Right lobe of liver (tissue), 6 donors: ENCODE measurements at regions not wholly inside any gene's neighbourhood (a gene's known extent, or its start where the extent isn't known, plus 50 kb on each side); places are given as distances from the start of the nearest gene placed in this dataset.

Experiments
- ATAC-seq, 4 donors: fragments of 200-7000 bp; cut with Tn5 transposase; one replicate each; pipeline ENCODE4 v1.9.1; 2020; ENCODE audit warnings: mild to moderate bottlenecking in 4 of 4, moderate library complexity in 4 of 4
- DNase-seq, 3 donors: peaks; one replicate each; pipeline ENCODE4 v3.0.0-alpha.2; 2020
- H3K27ac ChIP-seq, 3 donors: fragments of 200-600 bp; one replicate each; pipeline ENCODE4 v1.8.0; 2022
- H3K27me3 ChIP-seq, 2 donors: fragments of 200-600 bp; one replicate each; pipeline ENCODE4 v1.8.0; 2022
- H3K36me3 ChIP-seq, 4 donors: fragments of 200-600 bp; sonication (generic) in 1 of 4; one replicate each; pipeline versions ENCODE4 v1.5.1 to v1.8.0; 2017 to 2022; ENCODE audit warnings: control low read depth in 1 of 4
- H3K4me1 ChIP-seq, 4 donors: fragments of 200-600 bp; sonication (generic) in 1 of 4; one replicate each; pipeline versions ENCODE4 v1.5.1 to v1.8.0; 2017 to 2022; ENCODE audit warnings: control low read depth in 1 of 4
- H3K4me3 ChIP-seq, 3 donors: fragments of 200-600 bp; one replicate each; pipeline ENCODE4 v1.8.0; 2022
- H3K9me3 ChIP-seq, 4 donors: fragments of 200-600 bp; sonication (generic) in 1 of 4; one replicate each; pipeline versions ENCODE4 v1.5.1 to v1.8.0; 2017 to 2022; ENCODE audit warnings: control low read depth in 1 of 4
- POLR2A ChIP-seq: fragments of 450-650 bp; IDR thresholded peaks from one replicate; pipeline ENCODE4 v1.6.1; 2017; ENCODE audit warnings: antibody characterized with exemption, mild to moderate bottlenecking
- WGBS: methylation state at CpG from one replicate; pipeline ENCODE4 v1.1.6; 2018; ENCODE audit warnings: low coverage, low lambda C conversion rate; ENCODE audit not compliant: insufficient coverage; ENCODE audit errors: missing lambda C conversion rate; 5-methylcytosine and 5-hydroxymethylcytosine counted together
- intact Hi-C, 2 donors: fragments of 100-400 bp; cut with DNase I; formaldehyde crosslinking; loops; one replicate each; pipeline versions ENCODE4 v1.11.2 to v1.14.1; 2022
- TF ChIP-seq, protein P1 (sequence below), 4 donors: fragments of 200-600 bp in 3 of 4; fragments of 450-650 bp in 1 of 4; IDR thresholded peaks; one replicate each; pipeline versions ENCODE4 v1.5.1 to v1.8.0; 2016 to 2022; ENCODE audit warnings: antibody characterized with exemption in 4 of 4, mild to moderate bottlenecking in 2 of 4
- donor health status: DM: no; HTN: yes; CAD: no.
- donor health status: DM: no; HTN: no; CAD: no.
- donor health status: DM: no; HTN: no; CAD: no.
- donor health status: DM: no; HTN: yes; CAD: no.
- donor health status: DM: no; HTN: yes; CAD: no.

DNA sequence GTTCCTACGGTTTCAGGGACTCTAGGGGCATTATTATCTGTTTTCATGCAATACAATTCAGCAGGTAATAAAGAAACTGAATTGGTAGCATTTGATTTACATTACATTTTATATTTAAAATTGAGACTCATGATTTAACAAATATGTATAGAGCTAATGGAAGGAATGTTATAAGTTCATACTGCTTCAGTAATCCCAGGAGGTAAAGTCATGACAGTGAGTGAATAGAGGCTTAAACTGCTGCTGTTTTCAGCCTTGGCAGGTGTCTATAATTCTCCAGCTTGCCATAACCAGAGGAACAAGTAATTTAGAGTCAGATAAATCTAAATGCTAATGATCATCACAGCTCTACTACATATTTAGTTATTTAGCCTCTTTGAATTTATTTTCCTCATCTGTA, 360.8 kb upstream of the MANEA start:
- H3K4me1 ChIP-seq, result no peaks in the 10 kb centered on the region
- H3K4me3 ChIP-seq, result no peak overlapping the region
- no peaks in the 10 kb centered on the region for H3K9me3 ChIP-seq
- H3K27me3 ChIP-seq, result no peaks in the 10 kb centered on the region
- H3K36me3 ChIP-seq, result no peaks in the 10 kb centered on the region
- 19% methylated on average over 1 of the region's 1 CpG for WGBS
- intact Hi-C loops, result no loop called here
- no peak for DNase-seq
- TF ChIP-seq POLR2A, result no peak
- TF ChIP-seq, protein P1, sequence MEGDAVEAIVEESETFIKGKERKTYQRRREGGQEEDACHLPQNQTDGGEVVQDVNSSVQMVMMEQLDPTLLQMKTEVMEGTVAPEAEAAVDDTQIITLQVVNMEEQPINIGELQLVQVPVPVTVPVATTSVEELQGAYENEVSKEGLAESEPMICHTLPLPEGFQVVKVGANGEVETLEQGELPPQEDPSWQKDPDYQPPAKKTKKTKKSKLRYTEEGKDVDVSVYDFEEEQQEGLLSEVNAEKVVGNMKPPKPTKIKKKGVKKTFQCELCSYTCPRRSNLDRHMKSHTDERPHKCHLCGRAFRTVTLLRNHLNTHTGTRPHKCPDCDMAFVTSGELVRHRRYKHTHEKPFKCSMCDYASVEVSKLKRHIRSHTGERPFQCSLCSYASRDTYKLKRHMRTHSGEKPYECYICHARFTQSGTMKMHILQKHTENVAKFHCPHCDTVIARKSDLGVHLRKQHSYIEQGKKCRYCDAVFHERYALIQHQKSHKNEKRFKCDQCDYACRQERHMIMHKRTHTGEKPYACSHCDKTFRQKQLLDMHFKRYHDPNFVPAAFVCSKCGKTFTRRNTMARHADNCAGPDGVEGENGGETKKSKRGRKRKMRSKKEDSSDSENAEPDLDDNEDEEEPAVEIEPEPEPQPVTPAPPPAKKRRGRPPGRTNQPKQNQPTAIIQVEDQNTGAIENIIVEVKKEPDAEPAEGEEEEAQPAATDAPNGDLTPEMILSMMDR (IDR thresholded peaks at IDR 0.05), result no peak
- no peak for ATAC-seq
- H3K27ac ChIP-seq, result no peak overlapping the region

DNA sequence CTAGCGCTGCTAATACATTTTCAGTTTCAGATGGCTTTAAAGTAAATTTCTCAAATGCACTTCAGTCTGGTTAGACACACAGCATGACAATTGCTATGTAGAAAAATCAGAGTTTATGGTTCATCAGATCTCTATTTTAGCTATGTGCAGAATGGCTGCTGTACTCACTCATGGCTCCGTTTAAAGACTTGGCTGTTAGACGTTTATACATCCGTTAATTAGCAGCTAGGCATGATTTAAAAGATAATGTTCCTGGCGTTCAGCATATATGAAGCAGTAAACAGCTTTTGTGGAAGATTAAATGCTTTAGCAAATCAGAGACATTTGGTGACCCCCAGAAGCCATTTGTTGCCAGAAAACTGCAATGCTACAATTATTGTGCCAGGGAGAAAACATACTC, 350.0 kb upstream of the MANEA start:
- no peaks in the 10 kb centered on the region for H3K27me3 ChIP-seq
- DNase-seq, result no peak

DNA sequence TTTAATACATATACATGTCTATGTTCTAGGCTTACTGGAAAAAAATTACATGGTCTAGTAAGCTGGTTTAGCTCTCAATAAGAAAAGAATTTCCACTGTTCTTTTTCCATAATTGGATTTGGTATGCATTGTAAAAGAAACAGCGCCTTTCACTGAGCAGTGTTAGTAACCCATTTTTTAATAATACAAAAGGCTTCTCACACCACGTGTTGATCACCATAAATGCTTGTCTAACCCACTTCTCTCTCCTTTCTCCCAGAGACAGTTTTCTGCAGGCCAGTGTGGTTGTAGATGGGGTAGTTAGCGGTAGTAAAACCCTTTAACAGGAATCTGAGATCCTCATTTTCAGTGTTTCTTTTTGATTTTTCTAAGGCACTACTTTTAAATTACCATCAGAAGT, 348.7 kb upstream of the MANEA start:
- H3K4me3 ChIP-seq, result no peak overlapping the region
- ATAC-seq (no peak), DNase-seq (no peak)
- no peaks in the 10 kb centered on the region for H3K27me3 ChIP-seq
- no peaks in the 10 kb centered on the region for H3K36me3 ChIP-seq
- no peak overlapping the region for H3K27ac ChIP-seq
- H3K9me3 ChIP-seq, result no peaks in the 10 kb centered on the region
- H3K4me1 ChIP-seq, result no peaks in the 10 kb centered on the region
- intact Hi-C loops, result no loop called here
- TF ChIP-seq, protein P1 (IDR thresholded peaks at IDR 0.05), result no peak
- no peak for TF ChIP-seq POLR2A
- WGBS, result 21% methylated on average over 3 of the region's 3 CpGs

More for the DNA sequence above, 350.0 kb upstream of the MANEA start:
- Histone ChIP-seq H3K9me3 (no peaks in the 10 kb centered on the region), H3K36me3 (no peaks in the 10 kb centered on the region), H3K4me1 (no peaks in the 10 kb centered on the region), H3K4me3 (no peak overlapping the region), H3K27ac (no peak overlapping the region)
- ATAC-seq, result no peak
- intact Hi-C loops, result no loop called here
- no peak for TF ChIP-seq POLR2A
- TF ChIP-seq, protein P1 (IDR thresholded peaks at IDR 0.05), result no peak
- 17% methylated on average over 5 of the region's 5 CpGs for WGBS

DNA sequence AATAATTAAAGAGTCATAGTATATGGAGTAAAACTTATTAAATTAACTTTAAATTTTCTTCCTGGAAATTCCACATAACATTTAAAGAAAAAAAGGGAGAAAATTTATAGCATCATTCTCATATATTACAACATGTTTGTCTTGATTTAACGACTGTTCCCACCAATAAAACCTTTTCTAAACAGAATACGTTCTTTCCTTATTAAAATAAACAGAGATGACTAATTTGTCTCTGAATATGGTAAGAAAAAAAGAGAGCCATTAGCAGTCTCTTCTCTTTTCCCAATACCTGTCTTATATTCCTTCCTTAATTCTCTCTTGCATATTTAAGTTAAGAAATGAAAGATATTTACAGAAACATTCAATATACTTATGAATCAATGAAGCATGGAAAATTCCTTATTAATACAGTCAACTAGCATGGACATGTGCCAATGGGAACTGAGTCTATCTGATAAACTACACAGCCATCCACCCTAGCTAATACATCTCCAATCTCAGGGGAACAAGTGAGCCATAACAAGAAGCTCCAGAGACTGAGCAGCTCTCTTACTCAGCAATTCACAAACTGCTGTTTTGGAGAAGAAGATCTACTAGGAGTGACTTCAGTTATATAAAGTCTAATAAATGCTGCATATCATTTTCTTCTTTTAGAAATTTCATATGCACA, 347.1 kb upstream of the MANEA start:
- H3K27me3 ChIP-seq, result no peaks in the 10 kb centered on the region
- intact Hi-C loops, result no loop called here
- H3K36me3 ChIP-seq, result no peaks in the 10 kb centered on the region
- H3K27ac ChIP-seq, result no peak overlapping the region
- TF ChIP-seq, protein P1 (IDR thresholded peaks at IDR 0.05), result no peak
- TF ChIP-seq POLR2A, result no peak
- no peaks in the 10 kb centered on the region for H3K9me3 ChIP-seq
- DNase-seq, result no peak
- no peaks in the 10 kb centered on the region for H3K4me1 ChIP-seq
- H3K4me3 ChIP-seq, result no peak overlapping the region
- WGBS, result 22% methylated on average over 2 of the region's 2 CpGs
- no peak for ATAC-seq

DNA sequence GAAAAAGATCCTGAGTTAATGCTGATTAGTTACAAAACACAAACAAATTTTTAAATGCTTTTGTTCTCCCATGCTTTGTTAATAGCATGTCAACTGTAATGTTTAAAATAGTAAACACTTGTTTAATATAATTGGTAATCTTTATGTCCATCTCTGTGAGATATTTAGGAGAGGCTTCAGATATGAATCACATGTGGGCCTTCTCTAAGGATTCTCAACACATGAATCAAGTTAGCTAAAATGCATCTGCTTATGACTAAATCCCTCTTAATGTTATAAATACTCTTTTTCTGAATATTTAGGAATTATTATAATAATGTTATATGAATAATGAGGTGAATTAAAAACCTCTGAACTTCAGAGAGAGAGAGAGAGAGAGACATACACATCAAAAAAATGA, 345.9 kb upstream of the MANEA start:
- H3K36me3 ChIP-seq, result no peaks in the 10 kb centered on the region
- DNase-seq (no peak), ATAC-seq (no peak)
- intact Hi-C loops, result no loop called here
- H3K27ac ChIP-seq, result no peak overlapping the region
- H3K9me3 ChIP-seq, result no peaks in the 10 kb centered on the region
- TF ChIP-seq, protein P1 (IDR thresholded peaks at IDR 0.05), result no peak
- TF ChIP-seq POLR2A, result no peak
- H3K27me3 ChIP-seq, result no peaks in the 10 kb centered on the region
- no peaks in the 10 kb centered on the region for H3K4me1 ChIP-seq
- H3K4me3 ChIP-seq, result no peak overlapping the region
